ENCODE measurements at regions not wholly inside any gene's neighbourhood (a gene's known extent, or its start where the extent isn't known, plus 50 kb on each side); places are given as distances from the start of the nearest gene placed in this dataset.
"Not testable (repeated sequence)": the region's sequence is repeated elsewhere in the genome, so short reads cannot be mapped to it uniquely, and the experiment has no call there.

DNA sequence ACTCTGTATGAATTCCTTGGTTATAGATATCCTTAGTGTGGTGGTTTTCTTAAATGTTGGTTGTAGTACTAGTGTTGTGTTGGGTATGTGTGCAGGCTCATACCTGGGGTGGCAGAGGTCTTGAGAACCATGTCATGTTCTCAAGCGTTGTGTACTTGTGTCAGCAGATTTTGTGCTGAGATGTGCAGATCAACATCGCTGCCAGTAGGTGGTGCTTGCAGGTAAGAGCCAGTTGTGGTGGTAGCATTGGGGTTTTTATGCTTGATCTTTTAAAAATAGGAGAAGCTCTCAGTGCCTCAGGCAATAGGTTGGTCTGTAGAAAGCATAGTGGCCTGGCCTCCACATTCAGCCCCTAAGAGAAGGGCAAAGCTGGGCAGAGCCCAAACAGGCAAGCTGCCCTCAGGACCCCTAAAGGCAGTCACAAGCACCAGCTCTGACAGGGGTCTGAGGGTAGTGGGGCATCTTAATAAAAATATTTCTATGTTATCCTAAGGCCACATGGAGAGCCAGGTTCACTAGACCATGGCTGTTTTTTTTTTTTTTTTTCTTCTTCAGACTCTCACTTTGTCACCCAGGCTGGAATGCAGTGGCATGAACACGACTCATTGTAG, 164.0 kb downstream of the IL20RB start:
- DNase-seq, result peak; percentile 27

DNA sequence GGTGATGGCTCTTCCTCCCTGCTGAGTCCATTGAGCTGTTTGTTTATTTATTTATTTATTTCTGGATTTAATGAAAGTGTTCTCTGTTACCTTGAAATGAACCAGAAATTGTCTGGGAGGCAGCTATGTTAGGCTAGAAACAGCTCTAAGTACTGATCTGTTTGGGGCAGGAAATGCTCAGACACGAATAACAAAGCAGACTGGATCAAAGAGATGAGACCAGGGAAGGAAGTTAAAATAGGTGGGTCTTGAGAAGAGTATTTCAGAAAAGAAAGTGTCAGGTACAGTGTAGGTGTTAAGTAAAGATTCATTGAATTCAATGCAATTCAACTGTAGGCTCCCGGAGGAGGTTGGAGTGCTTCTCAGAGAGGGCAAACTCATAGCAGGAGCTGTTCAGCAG, 173.3 kb downstream of the IL20RB start:
- DNase-seq, result no peak

DNA sequence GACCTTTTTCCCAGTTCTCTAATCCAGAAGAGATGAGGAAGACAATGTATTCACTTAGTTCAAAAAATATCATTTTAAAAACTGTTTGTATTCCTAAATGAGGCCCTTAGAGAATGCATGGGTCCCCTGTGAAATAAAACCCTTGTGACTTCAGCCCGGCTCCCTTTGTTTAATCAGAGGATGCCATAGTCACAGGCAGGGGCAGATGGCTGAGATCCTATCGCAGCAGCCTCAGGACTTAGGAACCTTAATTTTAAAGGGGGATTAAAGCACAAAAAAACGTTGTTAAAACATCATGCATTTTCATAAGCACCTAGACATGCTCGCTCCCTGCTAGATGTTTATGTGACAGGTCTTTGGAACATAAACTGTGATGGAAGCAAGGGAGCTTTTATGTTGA, 176.6 kb downstream of the IL20RB start:
- no peak for DNase-seq

DNA sequence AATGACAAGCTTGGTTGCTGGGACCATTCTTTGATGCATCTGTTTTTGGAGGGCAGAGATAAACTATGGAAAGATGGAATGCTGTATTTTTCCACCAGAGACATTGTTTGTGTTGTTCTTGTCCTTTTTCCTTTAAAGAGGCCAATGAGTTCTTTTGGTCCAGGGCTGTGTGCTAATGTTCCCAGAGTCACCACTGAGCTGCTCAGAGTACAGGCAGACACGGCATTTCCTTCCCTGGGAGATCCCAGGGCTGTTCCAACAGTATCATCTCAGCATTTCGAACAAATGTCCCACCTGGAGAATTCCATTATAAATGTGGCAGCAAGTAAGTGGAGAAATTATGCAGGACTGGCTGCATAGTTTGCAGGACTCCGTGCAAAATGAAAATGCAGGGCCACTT, 190.6 kb downstream of the IL20RB start:
- DNase-seq, result no peak

DNA sequence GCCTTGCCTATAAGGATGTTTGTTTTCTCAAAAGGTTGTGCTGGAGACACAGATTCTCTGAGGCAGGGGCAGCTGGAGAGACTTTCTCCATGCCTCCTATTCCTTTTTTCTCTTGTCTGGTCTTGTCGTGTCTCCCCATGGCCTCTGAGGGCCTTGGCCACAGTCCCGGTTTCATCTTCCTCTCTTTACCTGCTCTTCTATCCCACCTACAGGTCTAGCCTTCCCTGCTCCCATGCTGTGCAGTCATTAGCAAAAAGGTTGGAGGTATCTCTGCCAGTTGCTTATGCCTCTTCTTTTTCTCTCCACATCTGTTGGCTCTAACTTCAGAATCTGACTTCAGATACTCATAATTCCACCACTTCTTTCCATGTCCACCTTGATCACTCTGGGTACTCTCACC, 191.1 kb downstream of the IL20RB start:
- no peak for DNase-seq

DNA sequence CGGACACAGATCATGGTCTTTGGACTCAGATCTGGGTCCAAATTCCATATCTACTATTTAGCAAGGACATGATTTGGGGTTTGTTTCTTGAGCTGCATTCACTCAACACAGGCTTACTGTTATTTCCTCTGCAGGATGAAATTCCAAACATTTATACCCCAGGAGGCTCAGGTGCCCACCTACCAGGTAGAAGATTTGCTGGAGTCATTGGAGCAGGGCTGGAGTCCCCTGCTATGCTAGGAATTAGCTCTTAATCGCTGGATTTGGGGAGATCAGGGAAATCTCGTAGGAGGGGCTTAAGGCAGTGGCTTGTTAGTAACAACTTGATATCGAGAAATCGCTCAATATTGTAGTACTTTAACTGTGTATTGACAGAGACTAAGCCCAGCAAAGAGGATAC, 193.0 kb downstream of the IL20RB start:
- DNase-seq, result no peak

DNA sequence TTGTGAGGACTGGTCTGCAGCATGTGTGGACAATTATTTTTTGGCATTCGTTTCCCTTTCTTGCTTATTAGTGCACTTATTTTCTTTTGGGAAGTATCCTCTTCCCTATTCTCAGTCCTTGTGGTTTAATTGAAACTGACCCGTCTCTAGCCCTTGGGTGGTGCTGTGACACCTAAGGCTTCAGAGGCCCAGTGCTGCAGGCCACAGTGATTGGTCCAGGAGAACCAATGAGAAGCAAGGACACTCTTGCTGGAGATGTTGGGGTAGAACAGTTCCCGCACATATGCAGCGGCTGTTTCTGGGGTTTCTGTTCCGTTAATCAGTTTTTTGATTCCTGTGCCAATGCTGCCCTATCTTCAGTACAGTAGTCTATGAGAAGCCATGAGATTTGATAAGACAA, 195.3 kb downstream of the IL20RB start:
- DNase-seq, result not testable (repeated sequence)

DNA sequence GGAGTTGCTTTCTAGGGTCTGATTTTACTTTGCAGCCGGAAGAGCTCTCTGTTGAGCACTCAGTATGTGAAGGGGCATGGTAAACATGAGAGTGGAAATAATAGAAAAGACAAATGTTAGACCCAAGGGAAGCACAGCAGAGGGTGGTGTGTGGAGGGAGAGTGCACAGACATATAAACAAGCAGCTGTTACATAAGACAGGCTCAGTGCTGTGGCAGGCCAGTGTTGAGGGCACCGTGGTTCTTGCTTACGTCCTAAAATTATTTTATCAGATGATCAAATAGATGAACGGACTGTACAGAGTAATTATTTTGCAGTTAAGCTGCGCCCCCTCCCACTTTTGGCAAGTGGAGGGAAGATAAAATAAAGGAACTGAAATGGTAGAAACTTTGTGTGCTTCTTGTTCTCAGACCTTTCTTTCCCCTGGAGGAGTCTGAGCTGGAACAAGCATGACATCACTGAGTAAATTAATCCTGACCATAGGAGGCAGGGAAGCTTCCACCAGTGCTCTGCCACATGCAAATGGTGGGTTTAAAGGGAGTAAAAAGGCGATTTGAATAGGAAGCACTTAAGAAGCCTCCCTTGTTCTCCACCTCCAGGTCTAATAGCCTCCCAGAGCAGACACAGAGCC, 205.6 kb downstream of the IL20RB start:
- DNase-seq, result no peak

DNA sequence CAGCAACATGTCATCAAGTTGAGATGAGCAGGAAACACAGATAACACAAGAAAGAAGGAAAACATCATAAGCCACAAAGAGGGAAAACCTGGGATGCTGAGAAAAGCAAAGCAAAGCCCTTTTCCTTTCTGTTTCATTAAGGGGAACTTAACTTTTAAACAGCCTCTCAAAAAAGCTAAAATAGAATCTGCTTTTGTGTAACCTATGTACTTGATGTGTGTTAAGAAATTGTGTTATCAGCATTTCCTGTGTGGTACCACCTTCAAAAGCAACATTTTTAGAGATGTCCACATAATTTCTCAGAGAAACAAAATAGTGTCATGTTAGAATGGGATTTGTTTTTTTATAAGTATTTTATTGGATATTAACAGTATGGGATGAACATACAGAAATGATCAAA, 206.2 kb downstream of the IL20RB start:
- DNase-seq, result no peak

DNA sequence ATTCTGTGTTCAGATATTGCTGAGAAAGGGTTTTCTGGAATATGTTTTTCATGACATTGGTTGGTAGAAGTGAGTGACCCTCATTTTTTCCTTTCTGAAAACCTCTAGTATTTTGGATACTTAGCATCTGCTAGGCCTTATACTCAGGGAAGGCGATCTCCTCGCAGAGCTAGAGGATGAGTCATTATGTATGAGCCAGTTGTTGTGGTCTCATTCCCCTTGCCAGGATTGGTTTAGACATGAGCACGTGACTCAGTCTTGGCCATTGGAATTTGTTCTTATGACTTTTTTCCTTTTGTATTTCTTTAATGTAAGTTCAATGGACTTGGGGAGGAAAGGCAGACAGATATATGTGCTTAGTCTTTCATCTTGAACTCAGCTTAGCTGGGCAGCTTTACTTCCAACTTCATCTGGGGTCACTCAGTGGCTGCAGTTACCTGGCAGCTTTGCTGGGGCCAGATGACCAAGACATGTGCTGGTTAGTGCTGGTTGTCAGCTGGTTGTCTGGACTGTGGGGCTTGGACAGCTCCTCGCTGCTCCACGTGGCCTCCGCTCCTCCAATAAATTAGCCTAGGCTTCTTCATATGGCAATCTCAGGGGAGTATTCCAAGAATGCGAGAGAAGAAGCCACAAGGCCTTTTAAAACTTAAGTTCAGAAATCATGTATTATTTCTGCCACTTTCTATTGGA, 207.5 kb downstream of the IL20RB start:
- DNase-seq, result no peak

DNA sequence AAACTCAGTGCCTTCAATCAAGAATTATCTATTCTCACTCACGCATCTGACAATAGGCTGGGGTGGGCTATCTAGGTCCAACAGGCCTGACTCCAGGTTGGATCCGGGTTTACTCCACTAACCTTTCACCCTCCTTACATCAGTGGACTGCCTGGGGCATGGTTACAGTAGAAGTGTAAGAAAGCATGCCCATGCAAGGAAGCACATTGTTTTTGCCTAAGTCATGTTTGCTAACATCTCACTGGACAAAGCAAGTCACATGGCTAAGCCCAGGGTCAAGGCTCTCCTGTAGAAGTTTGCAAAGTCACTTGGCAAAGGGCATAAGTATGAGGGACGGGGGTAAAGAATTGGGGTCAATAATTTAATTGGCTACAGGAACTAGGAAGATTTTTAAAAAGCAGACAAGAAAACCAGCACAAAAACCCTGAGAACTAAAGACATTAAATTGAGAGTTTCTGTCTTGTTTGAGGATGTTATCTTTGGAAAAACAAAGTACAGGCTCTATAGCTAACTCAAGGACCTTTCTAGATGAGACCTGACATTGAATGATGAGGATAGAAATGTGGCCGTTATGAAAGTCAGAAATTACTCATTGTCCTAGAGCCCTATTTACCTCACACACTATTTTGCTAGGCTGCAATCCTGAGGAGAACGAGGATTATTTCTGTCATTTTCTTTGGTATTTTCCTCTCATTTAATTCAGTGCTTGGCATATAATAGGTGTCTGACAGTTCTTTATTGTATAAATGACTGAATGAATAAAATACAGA, 214.2 kb downstream of the IL20RB start:
- DNase-seq, result no peak

DNA sequence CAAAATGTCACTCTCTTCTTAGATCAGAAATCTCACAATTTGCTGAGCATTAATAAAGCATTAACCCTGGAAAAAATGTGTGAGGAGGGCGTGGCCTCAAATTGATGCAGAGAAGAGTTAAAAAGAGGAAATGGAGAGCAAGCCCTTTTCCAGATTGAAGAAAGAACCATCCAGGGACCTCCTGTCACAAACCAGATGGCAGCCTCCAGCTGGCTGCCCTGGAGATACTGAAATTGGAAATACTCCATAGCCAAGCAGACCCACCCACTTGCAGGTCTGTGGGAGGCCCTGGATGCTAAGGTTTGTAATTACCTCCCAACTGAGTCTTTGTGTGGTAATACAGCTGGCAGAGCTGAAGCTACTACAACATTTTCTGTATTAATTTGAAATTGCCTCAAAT, 214.9 kb downstream of the IL20RB start:
- no peak for DNase-seq

DNA sequence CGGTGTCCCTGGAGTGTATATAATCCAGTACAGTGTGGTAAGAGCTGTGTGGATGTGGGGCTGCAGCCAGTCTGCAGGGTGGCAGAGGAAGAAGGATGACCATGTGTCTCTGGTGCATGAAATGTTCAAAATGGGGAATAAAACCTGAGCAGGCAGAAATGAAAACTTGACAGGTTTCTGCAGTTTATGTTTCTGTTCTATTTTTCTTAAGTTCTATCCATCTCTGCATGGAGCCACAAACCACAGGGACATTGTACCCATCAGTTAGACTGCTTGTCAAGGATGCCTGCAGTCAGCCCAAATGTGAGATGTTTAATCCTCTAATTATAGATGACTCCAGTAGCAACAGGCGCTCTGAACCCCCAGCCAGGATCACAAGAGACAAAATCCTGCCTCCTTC, 216.7 kb downstream of the IL20RB start:
- no peak for DNase-seq

DNA sequence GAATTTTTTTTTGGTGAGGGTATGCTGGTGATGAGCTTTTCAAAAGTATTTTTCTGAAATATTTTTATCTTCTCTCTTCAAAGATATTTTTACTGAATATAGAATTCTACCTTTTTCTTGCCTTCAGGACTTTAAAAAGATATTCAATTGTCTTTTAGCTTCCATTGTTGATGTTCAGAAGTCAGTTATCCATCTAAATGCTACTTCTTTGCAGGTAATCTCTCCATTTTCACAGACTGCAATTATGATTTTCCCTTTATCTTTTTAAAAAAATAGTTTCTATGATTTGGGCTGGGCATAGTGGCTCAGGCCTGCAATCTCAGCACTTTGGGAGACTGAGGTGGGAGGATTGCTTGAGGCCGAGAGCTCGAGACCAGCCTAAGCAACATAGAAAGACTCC, 222.4 kb downstream of the IL20RB start:
- DNase-seq, result no peak

DNA sequence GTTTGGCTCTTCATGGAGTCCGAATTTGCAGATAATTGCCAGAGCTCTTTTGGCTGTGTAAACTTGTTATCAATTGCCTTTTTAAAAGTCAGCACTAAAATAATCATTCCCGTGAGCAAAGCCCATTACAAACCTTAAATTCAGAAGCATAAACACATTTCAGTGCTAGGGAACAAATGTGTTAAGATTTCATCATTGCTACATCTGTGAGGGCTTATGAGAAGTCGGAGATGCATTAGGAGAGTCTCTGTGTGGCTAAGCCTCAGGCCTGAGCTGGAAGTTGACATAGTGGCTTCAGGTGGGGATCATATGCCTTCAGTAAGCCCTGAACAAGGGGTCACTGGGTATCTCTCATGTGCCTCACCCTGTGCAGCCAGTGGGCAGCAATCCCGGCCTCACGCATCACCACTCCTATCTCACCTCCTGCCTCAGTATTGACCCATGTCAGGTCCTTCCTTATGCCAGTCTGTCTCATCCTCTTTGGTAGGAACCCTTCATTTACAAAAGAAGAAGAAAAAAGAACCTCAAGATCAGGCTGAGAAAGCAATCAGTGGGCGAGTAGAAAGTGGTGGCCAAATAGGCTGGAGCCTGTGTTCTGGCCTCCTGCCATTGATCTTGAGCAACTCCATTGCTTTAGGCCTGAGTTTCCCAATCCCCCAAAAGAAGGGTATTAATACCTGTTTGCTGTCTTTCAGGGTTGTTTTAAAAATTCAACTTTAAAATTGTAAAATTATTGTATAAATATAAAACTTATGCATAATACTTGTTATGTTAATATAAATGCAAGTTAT, 233.5 kb downstream of the IL20RB start:
- no peak for DNase-seq

DNA sequence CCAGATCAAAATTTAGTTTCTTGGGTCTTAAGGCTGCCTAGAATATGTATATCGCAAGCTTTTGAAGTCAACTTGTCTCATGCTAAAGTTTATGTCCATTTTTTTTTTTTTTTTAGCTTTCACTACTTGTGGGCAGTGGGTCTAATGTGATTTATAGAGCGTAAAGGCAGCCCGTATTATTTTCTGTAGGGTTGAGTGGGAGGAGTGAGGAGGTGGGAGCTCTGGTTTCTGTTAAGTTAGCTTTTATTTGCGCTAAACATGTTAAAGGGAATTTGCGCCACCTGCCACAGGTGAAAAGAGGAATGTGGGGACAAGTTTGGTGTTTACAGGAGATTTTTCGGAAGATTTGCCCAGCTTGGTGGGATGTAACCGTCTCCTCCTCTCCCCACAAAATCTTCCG, 234.2 kb downstream of the IL20RB start:
- no peak for DNase-seq

DNA sequence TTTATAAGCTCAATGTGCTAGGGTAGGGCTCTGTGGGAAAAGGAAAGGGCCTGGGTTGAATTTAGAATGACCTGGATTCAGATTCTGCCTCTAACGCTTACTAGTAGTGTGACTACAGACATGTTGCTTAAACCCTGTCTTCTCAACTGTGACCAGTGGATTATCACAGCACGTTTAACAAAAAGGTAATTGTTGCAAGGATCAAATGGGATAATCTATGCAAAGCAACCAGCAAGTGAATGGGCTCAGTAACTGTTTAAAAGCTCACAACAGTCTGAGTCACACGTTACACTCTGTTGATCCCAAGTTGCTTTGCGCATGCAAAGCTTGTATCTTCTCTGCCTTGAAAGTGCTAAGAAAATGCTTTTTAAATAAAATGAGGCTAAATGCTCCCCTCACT, 236.5 kb downstream of the IL20RB start:
- DNase-seq, result no peak

DNA sequence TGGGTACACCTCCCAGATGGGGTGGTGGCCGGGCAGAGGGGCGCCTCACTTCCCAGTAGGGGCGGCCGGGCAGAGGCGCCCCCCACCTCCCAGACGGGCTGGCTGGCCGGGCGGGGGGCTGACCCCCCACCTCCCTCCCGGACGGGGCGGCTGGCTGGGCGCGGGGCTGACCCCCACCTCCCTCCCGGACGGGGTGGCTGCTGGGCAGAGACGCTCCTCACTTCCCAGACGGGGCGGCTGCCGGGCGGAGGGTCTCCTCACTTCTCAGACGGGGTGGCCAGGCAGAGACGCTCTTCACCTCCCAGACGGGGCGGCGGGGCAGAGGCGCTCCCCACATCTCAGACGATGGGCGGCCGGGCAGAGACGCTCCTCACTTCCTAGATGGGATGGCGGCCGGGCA, 240.6 kb downstream of the IL20RB start:
- DNase-seq, result not testable (repeated sequence)

DNA sequence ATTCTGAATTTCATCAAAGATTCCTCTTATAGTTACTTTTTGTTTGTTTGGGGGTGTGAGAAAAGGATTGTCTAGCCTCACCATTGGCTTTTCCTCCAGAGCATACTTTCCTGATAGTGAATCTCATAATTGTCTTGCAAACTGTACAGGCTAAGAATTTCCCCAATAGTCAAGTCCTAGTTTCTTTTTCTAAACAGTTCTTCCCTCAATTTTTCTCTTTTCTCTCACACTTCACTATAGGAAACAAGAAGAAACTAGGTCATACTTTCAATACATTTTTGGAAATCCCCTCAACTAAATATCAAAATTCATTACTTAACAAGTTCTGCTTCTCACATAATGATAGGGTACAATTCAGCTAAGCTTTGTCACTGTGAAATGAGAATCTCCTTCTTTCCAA, 241.9 kb downstream of the IL20RB start:
- no peak for DNase-seq

DNA sequence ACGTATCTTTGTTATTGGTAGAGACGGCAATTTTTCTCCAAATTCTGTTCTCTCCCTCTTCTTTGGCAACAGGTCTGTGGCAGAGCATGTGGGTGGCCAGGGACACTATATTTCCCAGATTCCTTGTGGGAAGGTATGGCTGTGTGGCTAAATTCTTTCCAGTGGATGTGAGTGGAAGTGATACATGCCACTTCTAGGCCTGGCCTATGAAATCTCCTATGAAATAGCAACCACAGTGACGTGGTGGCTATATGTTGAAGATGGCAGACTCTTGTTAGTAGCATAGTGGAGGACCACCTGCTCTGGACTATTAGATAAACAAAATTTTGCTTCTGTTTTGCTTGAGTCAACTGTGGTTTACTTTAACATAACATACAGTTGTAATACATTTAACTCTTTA, 243.3 kb downstream of the IL20RB start:
- no peak for DNase-seq

DNA sequence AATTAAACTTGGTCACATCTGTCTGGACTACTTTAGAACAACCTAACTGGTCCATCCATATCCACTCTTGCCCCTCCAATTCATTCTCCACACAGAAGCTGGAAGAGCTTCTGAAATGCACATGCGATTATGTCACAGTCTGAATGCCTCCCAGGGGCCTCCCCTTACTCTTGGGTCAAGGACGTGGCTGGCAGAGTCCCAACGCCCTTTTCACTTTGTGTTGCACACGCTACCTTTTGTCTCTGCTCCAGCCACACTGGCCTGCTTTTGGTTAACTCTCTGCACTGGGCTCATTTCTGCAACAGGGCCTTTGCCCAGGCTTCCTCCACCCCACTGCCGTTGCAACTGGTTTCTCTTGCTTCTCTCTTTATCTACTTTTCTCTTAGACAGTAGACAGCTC, 245.2 kb downstream of the IL20RB start:
- no peak for DNase-seq

DNA sequence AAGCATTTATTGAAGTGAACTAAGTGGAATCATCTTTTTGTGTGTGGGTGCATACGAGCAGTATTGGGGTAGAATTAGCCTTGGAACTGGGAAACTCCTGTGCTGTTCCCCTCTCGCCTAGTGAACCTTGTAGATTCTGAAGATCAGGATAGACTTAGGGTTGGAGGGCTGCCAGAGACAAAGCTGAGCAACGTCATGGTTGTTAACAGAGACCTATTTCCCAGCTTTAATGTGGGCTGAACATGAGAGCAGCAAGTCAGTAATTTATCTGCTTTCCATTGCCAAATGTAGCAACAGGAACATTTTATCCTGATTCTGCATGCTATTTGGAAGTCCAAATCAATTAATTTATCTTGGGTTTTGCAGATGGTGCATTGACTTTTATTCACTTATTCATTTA, 246.6 kb downstream of the IL20RB start:
- no peak for DNase-seq

DNA sequence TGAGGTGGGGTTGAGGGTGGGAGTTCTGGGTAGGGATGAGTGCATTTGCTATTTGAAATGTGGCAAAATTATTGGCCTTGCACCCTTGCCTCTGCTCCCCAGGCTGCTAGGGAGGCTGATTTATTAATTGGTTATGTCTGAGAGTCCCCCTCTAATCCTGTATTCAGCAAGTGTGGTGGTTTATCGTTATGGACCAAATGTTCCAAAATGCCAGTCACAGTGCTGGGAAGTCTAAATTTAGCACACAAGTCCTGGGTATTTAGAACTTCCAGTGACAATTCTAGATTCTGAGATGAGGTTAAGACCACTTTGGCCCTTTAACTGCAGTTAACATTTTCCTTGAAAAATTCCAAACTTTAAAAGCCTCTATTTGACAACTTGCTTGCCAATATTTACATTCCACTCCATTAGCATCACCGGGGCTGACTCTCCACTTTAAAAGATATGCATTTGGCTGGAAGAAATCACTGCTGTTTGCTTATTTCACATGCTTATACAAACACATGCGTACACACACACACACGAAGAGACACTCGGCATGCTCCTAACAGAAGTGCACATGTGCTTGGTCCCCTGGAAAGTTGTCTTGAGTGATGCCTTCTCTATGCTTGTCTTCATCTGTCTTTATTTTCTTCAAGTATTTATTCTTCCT, 247.7 kb downstream of the IL20RB start:
- DNase-seq, result no peak

Measured in activated CD4-positive, alpha-beta T cell treated with anti-CD3 and anti-CD28 coated beads, Interleukin-2, amount 50 U/mL, for 16 hours (primary cell).